WI38 (cell line): ENCODE measurements at regions not wholly inside any gene's neighbourhood (a gene's known extent, or its start where the extent isn't known, plus 50 kb on each side); places are given as distances from the start of the nearest gene placed in this dataset.

Experiments used
- H3K4me3 ChIP-seq: 2 replicates; pipeline ENCODE4 v1.5.1; 2011; ENCODE audit warnings: low read depth, mild to moderate bottlenecking, control low read depth, low read length
- CTCF ChIP-seq: IDR thresholded peaks from 2 replicates; pipeline ENCODE4 v1.5.1; 2012; ENCODE audit warnings: low read depth, mild to moderate bottlenecking, control low read depth, low read length

DNA sequence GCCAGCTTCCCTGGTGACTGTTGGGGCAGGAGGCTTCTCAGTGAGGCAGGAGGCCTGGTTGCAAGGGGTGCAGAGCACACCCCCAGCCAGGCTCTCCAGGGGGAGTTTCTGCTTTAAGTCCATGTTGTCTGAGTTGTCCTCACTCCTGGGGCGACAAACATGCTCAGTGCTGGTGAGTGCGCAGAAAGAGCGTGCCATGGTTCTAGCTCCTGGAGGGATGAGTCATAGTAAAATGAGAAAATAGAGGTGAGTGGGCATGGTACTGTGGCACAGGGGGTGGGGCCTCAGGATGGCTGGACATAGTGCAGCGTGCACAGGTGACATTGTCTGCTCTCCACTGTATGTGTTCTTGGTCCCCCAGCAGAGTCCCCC, 457.2 kb upstream of the HS6ST1 start:
- no peak for TF ChIP-seq CTCF
- H3K4me3 ChIP-seq, result no peak overlapping the region

DNA sequence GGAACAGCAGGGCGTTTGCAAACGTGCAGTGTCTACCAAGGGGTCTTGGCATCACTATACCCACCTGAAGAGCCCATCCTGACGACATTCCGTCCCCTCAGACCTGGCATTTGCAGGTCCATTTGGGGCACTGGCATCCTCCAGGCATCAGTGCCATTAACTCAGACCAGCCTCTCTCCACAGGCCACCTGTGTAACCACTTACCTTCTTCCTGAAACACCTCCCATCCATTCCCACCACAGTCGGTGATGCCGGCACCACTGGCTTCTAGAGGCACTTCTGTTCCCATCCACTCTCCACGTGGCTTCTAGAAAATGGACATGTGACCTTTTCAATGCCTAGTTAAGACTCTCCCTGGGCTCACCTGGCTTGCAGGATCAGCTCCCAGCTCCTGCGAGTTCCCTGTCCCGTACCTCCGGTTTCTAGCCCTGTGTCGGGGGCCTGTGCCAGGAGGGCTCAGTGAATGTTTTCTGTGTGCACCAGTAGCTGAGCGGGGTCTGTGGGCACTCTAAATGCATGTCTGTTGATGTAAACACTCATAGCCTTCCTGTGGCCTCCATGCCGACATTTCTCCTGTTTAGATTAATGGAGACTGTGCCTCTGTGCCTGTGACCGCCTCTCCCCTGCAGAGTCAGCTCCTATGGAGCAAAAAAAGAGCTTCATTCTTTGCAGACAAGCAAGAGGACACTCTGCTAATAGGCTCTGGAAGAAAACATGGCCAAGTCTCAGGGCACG, 458.0 kb upstream of the HS6ST1 start:
- H3K4me3 ChIP-seq, result no peak overlapping the region
- no peak for TF ChIP-seq CTCF

GRCh38 chr2:128777196-128778035, 458.7 kb upstream of the HS6ST1 start:
- no peak overlapping the region for H3K4me3 ChIP-seq
- no peak for TF ChIP-seq CTCF

DNA sequence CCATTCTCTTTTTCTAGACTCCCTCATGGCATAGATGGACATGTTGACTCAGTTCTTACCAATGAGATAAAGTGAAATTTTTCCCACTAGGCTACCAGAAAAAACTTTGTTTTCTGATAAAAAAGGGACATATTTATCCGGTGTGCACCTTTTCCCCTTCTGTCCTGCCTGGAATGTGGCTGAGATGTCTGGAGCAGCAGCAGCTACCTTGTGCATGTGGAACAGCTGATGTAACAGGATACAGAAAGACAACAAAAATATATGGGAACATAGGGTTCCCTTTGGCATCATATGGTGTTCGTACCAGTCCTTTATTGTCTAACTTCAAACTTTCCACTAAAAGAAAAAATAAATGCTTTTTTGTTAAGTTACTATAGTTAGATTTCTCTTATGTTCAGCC, 460.2 kb upstream of the HS6ST1 start:
- no peak for TF ChIP-seq CTCF
- H3K4me3 ChIP-seq, result no peak overlapping the region

GRCh38 chr2:128779301-128780095, 460.8 kb upstream of the HS6ST1 start:
- no peak for TF ChIP-seq CTCF
- no peak overlapping the region for H3K4me3 ChIP-seq

- no peak for TF ChIP-seq CTCF
Measured at GRCh38 chr2:128780434-128781080, 461.9 kb upstream of the HS6ST1 start.

More at GRCh38 chr2:128780434-128781080, 461.9 kb upstream of the HS6ST1 start:
- no peak overlapping the region for H3K4me3 ChIP-seq
